Kidney (tissue), 13 donors: ENCODE measurements at regions not wholly inside any gene's neighbourhood (a gene's known extent, or its start where the extent isn't known, plus 50 kb on each side); places are given as distances from the start of the nearest gene placed in this dataset.

Experiments
- DNase-seq, 5 donors: peaks; one replicate each; pipeline ENCODE4 v3.0.0-alpha.2; 2013 to 2020
- FAIRE-seq: peaks from 2 replicates; lab custom pipeline; 2012; peaks lifted over from hg19 to GRCh38; lab: Jason Lieb, UNC
- H3K27ac ChIP-seq, 2 donors: one replicate each; pipeline ENCODE4 v1.7.0; 2013; ENCODE audit warnings: low read depth in 2 of 2, low read length in 2 of 2, inconsistent platforms in 1 of 2
- H3K27me3 ChIP-seq: one replicate; pipeline ENCODE4 v1.7.1; 2013; ENCODE audit warnings: low read length, inconsistent platforms; ENCODE audit not compliant: control insufficient read depth, insufficient read depth
- H3K36me3 ChIP-seq, 3 donors: one replicate each; pipeline versions ENCODE4 v1.7.0 to v1.7.1; 2013; ENCODE audit warnings: low read length in 3 of 3, control low read depth in 1 of 3, inconsistent platforms in 1 of 3; ENCODE audit not compliant: insufficient read depth in 3 of 3, control insufficient read depth in 2 of 3
- H3K4me1 ChIP-seq, 3 donors: one replicate each; pipeline versions ENCODE4 v1.7.0 to v1.7.1; 2013; ENCODE audit warnings: low read length in 3 of 3, inconsistent platforms in 1 of 3, low read depth in 1 of 3; ENCODE audit not compliant: control insufficient read depth in 2 of 3, insufficient read depth in 2 of 3
- H3K4me3 ChIP-seq, 3 donors: one replicate each; pipeline versions ENCODE4 v1.7.0 to v1.8.1; 2013; ENCODE audit warnings: low read length in 3 of 3, control low read depth in 1 of 3, inconsistent platforms in 1 of 3
- H3K9ac ChIP-seq, 3 donors: one replicate each; pipeline versions ENCODE4 v1.7.0 to v1.7.1; 2013; ENCODE audit warnings: low read length in 3 of 3, control low read depth in 1 of 3, inconsistent platforms in 1 of 3
- H3K9me3 ChIP-seq, 3 donors: one replicate each; pipeline versions ENCODE4 v1.7.0 to v1.7.1; 2013; ENCODE audit warnings: low read length in 3 of 3, control low read depth in 1 of 3, inconsistent platforms in 1 of 3; ENCODE audit not compliant: control insufficient read depth in 2 of 3, insufficient read depth in 1 of 3
- CTCF ChIP-seq: IDR thresholded peaks from 3 replicates; pipeline ENCODE4 v1.5.1; 2012; ENCODE audit warnings: mild to moderate bottlenecking, moderate library complexity, borderline replicate concordance; ENCODE audit not compliant: insufficient read depth; ENCODE audit errors: extremely low read depth
- intact Hi-C: fragments of 100-400 bp; cut with DNase I; formaldehyde crosslinking; loops from one replicate; pipeline ENCODE4 v1.11.1; 2022
- donor health status: control.
- donor health status: control.
- donor health status: control.
- donor health status: control.
- donor health status: control.
- donor health status: DM: yes; HTN: yes; CAD: no.
- donor health status: Normal renal cell carcinoma (clear cell type).

GRCh38 chrX:925652-926061 lies 286.8 kb downstream of the CRLF2 start:
- Histone ChIP-seq H3K36me3 (no peaks in the 10 kb centered on the region), H3K27ac (no peak overlapping the region), H3K4me3 (no peak overlapping the region), H3K27me3 (no peaks in the 10 kb centered on the region), H3K9ac (no peak overlapping the region), H3K9me3 (peaks cover 0 to 8% (median 0%) of the 10 kb centered on the region in 3 donors), H3K4me1 (no peaks in the 10 kb centered on the region)
- peak in 1 of 5 donors; percentile 42 for DNase-seq
- no peak for TF ChIP-seq CTCF
- FAIRE-seq = no peak
- intact Hi-C loops = no loop called here

GRCh38 chrX:925094-925493 lies 287.4 kb downstream of the CRLF2 start:
- Histone ChIP-seq H3K4me3 (no peak overlapping the region), H3K27me3 (no peaks in the 10 kb centered on the region), H3K9ac (no peak overlapping the region), H3K9me3 (peaks cover 0 to 8% (median 0%) of the 10 kb centered on the region in 3 donors), H3K4me1 (no peaks in the 10 kb centered on the region), H3K36me3 (no peaks in the 10 kb centered on the region), H3K27ac (no peak overlapping the region)
- DNase-seq = no peak
- no peak for FAIRE-seq
- no peak for TF ChIP-seq CTCF
- intact Hi-C loops = no loop called here

GRCh38 chrX:924017-924416 lies 288.4 kb downstream of the CRLF2 start:
- Histone ChIP-seq H3K36me3 (no peaks in the 10 kb centered on the region), H3K27me3 (no peaks in the 10 kb centered on the region), H3K4me3 (no peak overlapping the region), H3K27ac (no peak overlapping the region), H3K9me3 (peaks cover 0 to 8% (median 0%) of the 10 kb centered on the region in 3 donors), H3K4me1 (no peaks in the 10 kb centered on the region), H3K9ac (no peak overlapping the region)
- intact Hi-C loops = no loop called here
- no peak for TF ChIP-seq CTCF
- FAIRE-seq (no peak), DNase-seq (peak in 1 of 5 donors; percentile 46)

- Histone ChIP-seq H3K9me3 (no peaks in the 10 kb centered on the region), H3K27me3 (no peaks in the 10 kb centered on the region), H3K4me1 (no peaks in the 10 kb centered on the region), H3K36me3 (no peaks in the 10 kb centered on the region), H3K4me3 (no peak overlapping the region), H3K27ac (no peak overlapping the region), H3K9ac (no peak overlapping the region)
- intact Hi-C loops = no loop called here
- FAIRE-seq (no peak), DNase-seq (peak in 4 of 5 donors; percentile 59 to 84 (median 68))
- TF ChIP-seq CTCF = no peak
Measured at GRCh38 chrX:920234-920799, 289.7 kb downstream of the SHOX start.
